HPDE6-E6E7 (cell line): ENCODE measurements at regions not wholly inside any gene's neighbourhood (a gene's known extent, or its start where the extent isn't known, plus 50 kb on each side); places are given as distances from the start of the nearest gene placed in this dataset.
"Not testable (repeated sequence)": the region's sequence is repeated elsewhere in the genome, so short reads cannot be mapped to it uniquely, and the experiment has no call there.

Source experiments
- DNase-seq: peaks from one replicate; pipeline ENCODE4 v3.0.0; 2011; ENCODE audit warnings: missing footprints; ENCODE audit errors: extremely low spot score

- DNase-seq = no peak
These were observed 168.7 kb upstream of the RASGRP1 start for GRCh38 chr15:38733331-38733730.

- no peak for DNase-seq
These were observed 175.6 kb upstream of the RASGRP1 start for GRCh38 chr15:38740206-38740605.

- DNase-seq = no peak
These were observed 178.5 kb upstream of the RASGRP1 start for GRCh38 chr15:38743147-38743546.

- DNase-seq = no peak
These were observed 180.5 kb upstream of the RASGRP1 start for GRCh38 chr15:38745126-38745525.

GRCh38 chr15:38745626-38746025 lies 181.0 kb upstream of the RASGRP1 start:
- DNase-seq = no peak

- DNase-seq = no peak
These were observed 181.6 kb upstream of the RASGRP1 start for GRCh38 chr15:38746211-38746610.

- DNase-seq = peak; percentile 8
These were observed 184.1 kb upstream of the RASGRP1 start for GRCh38 chr15:38748710-38749109.

GRCh38 chr15:38750786-38751185 lies 186.2 kb upstream of the RASGRP1 start:
- no peak for DNase-seq

- DNase-seq = no peak
These were observed 191.1 kb upstream of the RASGRP1 start for GRCh38 chr15:38755718-38756117.

GRCh38 chr15:38756441-38756840 lies 191.8 kb upstream of the RASGRP1 start:
- DNase-seq = no peak

GRCh38 chr15:38758043-38758442 lies 193.4 kb upstream of the RASGRP1 start:
- DNase-seq = no peak

GRCh38 chr15:38761681-38762080 lies 197.1 kb upstream of the RASGRP1 start:
- DNase-seq = no peak

GRCh38 chr15:38768970-38769369 lies 204.4 kb upstream of the RASGRP1 start:
- no peak for DNase-seq

GRCh38 chr15:38769492-38769891 lies 204.9 kb upstream of the RASGRP1 start:
- DNase-seq = no peak

GRCh38 chr15:38774076-38774475 lies 209.5 kb upstream of the RASGRP1 start:
- not testable (repeated sequence) for DNase-seq

GRCh38 chr15:38781196-38781595 lies 216.6 kb upstream of the RASGRP1 start:
- no peak for DNase-seq

- no peak for DNase-seq
These were observed 217.5 kb upstream of the RASGRP1 start for GRCh38 chr15:38782156-38782555.

GRCh38 chr15:38788918-38789317 lies 224.3 kb upstream of the RASGRP1 start:
- DNase-seq = no peak

- DNase-seq = no peak
These were observed 225.0 kb upstream of the RASGRP1 start for GRCh38 chr15:38789566-38789965.

GRCh38 chr15:38793206-38793810 lies 228.7 kb upstream of the RASGRP1 start:
- no peak for DNase-seq

- no peak for DNase-seq
These were observed 231.0 kb upstream of the RASGRP1 start for GRCh38 chr15:38795471-38796245.

GRCh38 chr15:38796589-38796988 lies 232.0 kb upstream of the RASGRP1 start:
- no peak for DNase-seq

- DNase-seq = not testable (repeated sequence)
These were observed 232.9 kb upstream of the RASGRP1 start for GRCh38 chr15:38797506-38797905.
